ENCODE measurements at regions not wholly inside any gene's neighbourhood (a gene's known extent, or its start where the extent isn't known, plus 50 kb on each side); places are given as distances from the start of the nearest gene placed in this dataset.

GRCh38 chr10:60728056-60728455 is 50.2 kb upstream of the CDK1 start:
- peak; percentile 87 for DNase-seq

- no peak for DNase-seq
These were observed 52.0 kb upstream of the CDK1 start for GRCh38 chr10:60726257-60726656.

GRCh38 chr10:60722623-60723022 is 55.7 kb upstream of the CDK1 start:
- DNase-seq: no peak

GRCh38 chr10:60719721-60720120 is 58.6 kb upstream of the CDK1 start:
- DNase-seq: no peak

GRCh38 chr10:60718886-60719285 is 59.4 kb upstream of the CDK1 start:
- no peak for DNase-seq

- DNase-seq: no peak
These were observed 60.4 kb upstream of the CDK1 start for GRCh38 chr10:60717852-60718251.

- peak; percentile 45 for DNase-seq
These were observed 64.0 kb upstream of the CDK1 start for GRCh38 chr10:60714233-60714632.

- DNase-seq: no peak
These were observed 66.8 kb upstream of the CDK1 start for GRCh38 chr10:60711496-60711895.

GRCh38 chr10:60710041-60710440 is 68.2 kb upstream of the CDK1 start:
- DNase-seq: no peak

GRCh38 chr10:60708666-60709065 is 69.6 kb upstream of the CDK1 start:
- peak; percentile 61 for DNase-seq

- no peak for DNase-seq
These were observed 70.4 kb upstream of the CDK1 start for GRCh38 chr10:60707841-60708240.

GRCh38 chr10:60706146-60706545 is 72.1 kb upstream of the CDK1 start:
- DNase-seq: no peak

GRCh38 chr10:60705376-60705775 is 72.9 kb upstream of the CDK1 start:
- no peak for DNase-seq

- DNase-seq: no peak
These were observed 73.8 kb upstream of the CDK1 start for GRCh38 chr10:60704471-60704870.

- DNase-seq: no peak
These were observed 74.8 kb upstream of the CDK1 start for GRCh38 chr10:60703266-60704041.

- DNase-seq: no peak
These were observed 90.6 kb upstream of the CDK1 start for GRCh38 chr10:60687679-60688078.

GRCh38 chr10:60684091-60684490 is 94.2 kb upstream of the CDK1 start:
- no peak for DNase-seq

GRCh38 chr10:60681103-60681502 is 97.2 kb upstream of the CDK1 start:
- DNase-seq: no peak

GRCh38 chr10:60679388-60679990 is 98.8 kb upstream of the CDK1 start:
- DNase-seq: no peak

- no peak for DNase-seq
These were observed 99.3 kb upstream of the CDK1 start for GRCh38 chr10:60678978-60679377.

- DNase-seq: no peak
These were observed 100.6 kb upstream of the CDK1 start for GRCh38 chr10:60677531-60678129.

- DNase-seq: no peak
These were observed 103.0 kb upstream of the CDK1 start for GRCh38 chr10:60675236-60675635.

- DNase-seq: no peak
These were observed 108.8 kb upstream of the CDK1 start for GRCh38 chr10:60669501-60669900.

GRCh38 chr10:60666221-60666620 is 112.1 kb upstream of the CDK1 start:
- no peak for DNase-seq

Measured in CD4-positive, alpha-beta T cell treated with Interleukin-21 for 1 hour (primary cell).